HepG2 (cell line): ENCODE measurements at regions not wholly inside any gene's neighbourhood (a gene's known extent, or its start where the extent isn't known, plus 50 kb on each side); places are given as distances from the start of the nearest gene placed in this dataset.

Experiments
- CEBPG ChIP-seq: IDR thresholded peaks from 2 replicates; pipeline ENCODE4 v1.6.1; 2016
- CREM ChIP-seq, 2 experiments: sonication (generic) in 1 of 2; formaldehyde crosslinking in 1 of 2; IDR thresholded peaks; 2 replicates each; pipeline versions ENCODE4 v1.4.0 to v1.6.1; 2016 to 2020; ENCODE audit warnings: antibody characterized with exemption in 1 of 2, mild to moderate bottlenecking in 1 of 2, missing genetic modification reagents in 1 of 2
- HMG20A ChIP-seq: IDR thresholded peaks from 2 replicates; pipeline ENCODE4 v1.6.1; 2016; ENCODE audit warnings: borderline replicate concordance
- HMGXB4 ChIP-seq, 2 experiments: sonication (generic) in 1 of 2; formaldehyde crosslinking in 1 of 2; IDR thresholded peaks; 2 replicates each; pipeline versions ENCODE4 v1.4.0 to v1.6.1; 2018 to 2020; ENCODE audit warnings: missing genetic modification reagents in 2 of 2, borderline replicate concordance in 1 of 2, low read depth in 1 of 2, mild to moderate bottlenecking in 1 of 2, missing biosample characterization in 1 of 2
- JUNB ChIP-seq: sonication (generic); formaldehyde crosslinking; IDR thresholded peaks from 2 replicates; pipeline ENCODE4 v1.8.0; 2022; ENCODE audit warnings: missing genetic modification reagents, mild to moderate bottlenecking, borderline replicate concordance
- KDM2A ChIP-seq: sonication (generic); formaldehyde crosslinking; IDR thresholded peaks from 2 replicates; pipeline ENCODE4 v1.4.0; 2020; ENCODE audit warnings: low read depth, missing genetic modification reagents, borderline replicate concordance
- KDM5A ChIP-seq: fragments of 200-600 bp; sonication (generic); IDR thresholded peaks from 2 replicates; pipeline ENCODE4 v1.7.0; 2018; ENCODE audit warnings: antibody characterized with exemption, mild to moderate bottlenecking, low read length, borderline replicate concordance
- LCORL ChIP-seq, 2 experiments: fragments of 450-650 bp in 1 of 2; sonication (generic) in 1 of 2; formaldehyde crosslinking in 1 of 2; IDR thresholded peaks; 2 replicates each; pipeline versions ENCODE4 v1.5.0 to v1.6.1; 2017 to 2020; ENCODE audit warnings: antibody characterized with exemption in 1 of 2, missing genetic modification reagents in 1 of 2
- PCBP2 ChIP-seq: fragments of 200-400 bp; formaldehyde crosslinking; optimal IDR thresholded peaks from 2 replicates; pipeline ENCODE3; 2018; ENCODE audit warnings: low read length, low read depth; ENCODE audit not compliant: poor library complexity, severe bottlenecking
- PHF21A ChIP-seq: sonication (generic); formaldehyde crosslinking; IDR thresholded peaks from 2 replicates; pipeline ENCODE4 v1.5.0; 2020; ENCODE audit warnings: mild to moderate bottlenecking, missing genetic modification reagents
- RBFOX2 ChIP-seq: fragments of 200-400 bp; formaldehyde crosslinking; IDR thresholded peaks from 2 replicates; pipeline ENCODE4 v1.6.1; 2017; ENCODE audit warnings: low read depth, mild to moderate bottlenecking, low read length
- SAFB2 ChIP-seq: sonication (generic); formaldehyde crosslinking; IDR thresholded peaks from 2 replicates; pipeline ENCODE4 v1.5.1; 2020; ENCODE audit warnings: missing genetic modification reagents, low read depth, mild to moderate bottlenecking, borderline replicate concordance
- SNAI1 ChIP-seq: sonication (generic); formaldehyde crosslinking; IDR thresholded peaks from 2 replicates; pipeline ENCODE4 v1.5.0; 2020; ENCODE audit warnings: mild to moderate bottlenecking, missing genetic modification reagents, borderline replicate concordance
- TFDP1 ChIP-seq: IDR thresholded peaks from 2 replicates; pipeline ENCODE4 v1.6.1; 2016; ENCODE audit warnings: missing compliant biosample characterization, missing genetic modification reagents, borderline replicate concordance
- TRIM22 ChIP-seq: fragments of 450-650 bp; IDR thresholded peaks from 2 replicates; pipeline ENCODE4 v1.6.1; 2017
- YEATS2 ChIP-seq: sonication (generic); formaldehyde crosslinking; IDR thresholded peaks from 2 replicates; pipeline ENCODE4 v1.4.0; 2020; ENCODE audit warnings: missing genetic modification reagents, borderline replicate concordance
- YEATS4 ChIP-seq: sonication (generic); formaldehyde crosslinking; IDR thresholded peaks from 2 replicates; pipeline ENCODE4 v1.4.0; 2020; ENCODE audit warnings: missing genetic modification reagents, borderline replicate concordance
- ZBTB34 ChIP-seq: sonication (generic); formaldehyde crosslinking; IDR thresholded peaks from 2 replicates; pipeline ENCODE4 v1.8.0; 2022; ENCODE audit warnings: mild to moderate bottlenecking, missing genetic modification reagents
- ZNF282 ChIP-seq: fragments of 450-650 bp; IDR thresholded peaks from 2 replicates; pipeline ENCODE4 v1.6.1; 2018; ENCODE audit not compliant: partially characterized antibody
- ZNF556 ChIP-seq: sonication (generic); formaldehyde crosslinking; IDR thresholded peaks from 2 replicates; pipeline ENCODE4 v1.4.0; 2020; ENCODE audit warnings: mild to moderate bottlenecking, missing genetic modification reagents, borderline replicate concordance
- ZNF747 ChIP-seq: sonication (generic); formaldehyde crosslinking; IDR thresholded peaks from 2 replicates; pipeline ENCODE4 v1.8.1; 2023; ENCODE audit warnings: missing genetic modification reagents, mild to moderate bottlenecking, borderline replicate concordance

- TF ChIP-seq CREM (IDR thresholded peaks at IDR 0.05) (0 out of 2 replicates have a peak, but pooled peaks have one; percentile 4), CREM (CRISPR knock-in tag; IDR thresholded peaks at IDR 0.05) (no peak), YEATS2 (CRISPR knock-in tag) (peak; percentile 73), ZNF747 (CRISPR knock-in tag) (no peak), RBFOX2 (peak; percentile 56; the same call in 1 of the 2 replicates), ZNF282 (no peak), KDM5A (peak; percentile 21; the same call in 1 of the 2 replicates), HMGXB4 (CRISPR knock-in tag; IDR thresholded peaks at IDR 0.05; ENCODE audit: borderline replicate concordance in 1 of 2, low read depth in 1 of 2) (peak; percentile 77 to 89), PHF21A (0 out of 2 replicates have a peak, but pooled peaks have one; percentile 32), TFDP1 (CRISPR knock-in tag) (peak; percentile 29; the same call in 1 of the 2 replicates), TRIM22 (no peak), PCBP2 (no peak), HMG20A (no peak), SAFB2 (CRISPR knock-in tag) (no peak), SNAI1 (CRISPR knock-in tag) (no peak), JUNB (no peak), LCORL (IDR thresholded peaks at IDR 0.05) (0 out of 2 replicates have a peak, but pooled peaks have one; percentile 38), LCORL (CRISPR knock-in tag; IDR thresholded peaks at IDR 0.05) (no peak), CEBPG (CRISPR knock-in tag) (peak; percentile 25), ZNF556 (CRISPR knock-in tag) (0 out of 2 replicates have a peak, but pooled peaks have one; percentile 32), ZBTB34 (CRISPR knock-in tag) (no peak), YEATS4 (peak; percentile 77; the same call in 1 of the 2 replicates), KDM2A (CRISPR knock-in tag) (0 out of 2 replicates have a peak, but pooled peaks have one; percentile 23)
Observed at GRCh38 chr3:81985996-81986723, 224.7 kb upstream of the GBE1 start (continued).
